PFSK-1 (cell line): ENCODE measurements at regions not wholly inside any gene's neighbourhood (a gene's known extent, or its start where the extent isn't known, plus 50 kb on each side); places are given as distances from the start of the nearest gene placed in this dataset.

ENCODE experiments used
- FOXP2 ChIP-seq: optimal IDR thresholded peaks from 2 replicates; pipeline ENCODE3; 2011; ENCODE audit warnings: borderline replicate concordance, control low read depth, inconsistent platforms; ENCODE audit not compliant: insufficient read depth; ENCODE audit errors: extremely low read length, extremely low read depth
- POLR2AphosphoS5 ChIP-seq: IDR thresholded peaks from 2 replicates; pipeline ENCODE4 v1.6.1; 2012; ENCODE audit warnings: low read depth, mild to moderate bottlenecking, control low read depth, low read length, moderate library complexity
- SIN3A ChIP-seq: IDR thresholded peaks from 2 replicates; pipeline ENCODE4 v1.6.1; 2012; ENCODE audit warnings: mild to moderate bottlenecking, low read length, moderate library complexity, borderline replicate concordance; ENCODE audit not compliant: insufficient read depth
- TAF1 ChIP-seq: IDR thresholded peaks from 2 replicates; pipeline ENCODE4 v1.6.1; 2012; ENCODE audit warnings: low read length, control low read depth, borderline replicate concordance; ENCODE audit not compliant: insufficient read depth

DNA sequence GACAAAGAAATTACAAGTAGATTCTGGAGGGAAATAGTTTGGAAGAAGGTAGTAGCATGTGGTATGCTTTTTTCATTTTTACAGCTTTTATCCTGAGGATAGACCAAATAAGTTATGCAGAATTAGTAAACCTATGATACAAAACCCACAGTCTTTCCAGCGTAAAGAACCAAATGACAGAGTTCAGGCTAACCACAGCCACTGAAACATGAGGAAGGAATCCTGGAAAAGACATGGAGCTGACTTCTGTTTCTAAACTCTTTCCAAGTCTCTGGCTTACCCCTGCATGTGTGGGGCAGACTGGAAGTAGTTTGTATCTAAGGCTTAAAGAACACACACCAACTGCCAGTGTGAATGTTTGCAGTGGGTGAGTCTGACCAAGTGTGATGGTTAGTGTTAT is 258.4 kb upstream of the TENM4 start:
- TF ChIP-seq FOXP2 (no peak), POLR2AphosphoS5 (no peak), SIN3A (no peak), TAF1 (no peak)
